Loucy (cell line): ENCODE measurements at regions not wholly inside any gene's neighbourhood (a gene's known extent, or its start where the extent isn't known, plus 50 kb on each side); places are given as distances from the start of the nearest gene placed in this dataset.

Experiments used
- H2AFZ ChIP-seq: fragments of 200-600 bp; sonication (generic); 2 replicates; pipeline ENCODE4 v1.6.0; 2016; ENCODE audit warnings: antibody characterized with exemption, mild to moderate bottlenecking, low read length, moderate library complexity
- H3F3A ChIP-seq: fragments of 200-600 bp; 2 replicates; pipeline ENCODE4 v1.6.0; 2016; ENCODE audit warnings: antibody characterized with exemption, low read depth, mild to moderate bottlenecking
- H3K27me3 ChIP-seq: fragments of 200-600 bp; sonication (generic); 2 replicates; pipeline ENCODE4 v1.6.1; 2014; ENCODE audit warnings: low read length, mild to moderate bottlenecking; ENCODE audit not compliant: insufficient read depth, poor library complexity, severe bottlenecking
- H3K36me3 ChIP-seq: fragments of 200-600 bp; sonication (generic); 2 replicates; pipeline ENCODE4 v1.6.1; 2016; ENCODE audit warnings: low read length; ENCODE audit not compliant: insufficient read depth
- H3K4me1 ChIP-seq: fragments of 200-600 bp; sonication (generic); 2 replicates; pipeline ENCODE4 v1.5.1; 2014; ENCODE audit warnings: low read length, mild to moderate bottlenecking; ENCODE audit not compliant: insufficient read depth, poor library complexity, severe bottlenecking
- H3K4me2 ChIP-seq: fragments of 200-600 bp; sonication (generic); 2 replicates; pipeline ENCODE4 v1.6.0; 2014; ENCODE audit warnings: antibody characterized with exemption, low read length, low read depth, mild to moderate bottlenecking; ENCODE audit not compliant: poor library complexity, severe bottlenecking
- H3K4me3 ChIP-seq: fragments of 200-600 bp; sonication (generic); 2 replicates; pipeline ENCODE4 v1.5.1; 2014; ENCODE audit warnings: low read length, mild to moderate bottlenecking, mixed read lengths; ENCODE audit not compliant: poor library complexity, severe bottlenecking
- H3K79me2 ChIP-seq: fragments of 200-600 bp; sonication (generic); 2 replicates; pipeline ENCODE4 v1.6.1; 2014; ENCODE audit warnings: low read length; ENCODE audit not compliant: insufficient read depth
- H3K9ac ChIP-seq: fragments of 200-600 bp; sonication (generic); 2 replicates; pipeline ENCODE4 v1.6.0; 2014; ENCODE audit warnings: mild to moderate bottlenecking, low read depth, low read length, moderate library complexity; ENCODE audit not compliant: poor library complexity, severe bottlenecking
- H3K9me2 ChIP-seq: fragments of 200-600 bp; sonication (generic); replicated peaks from 2 replicates; pipeline ENCODE4 v1.6.1; 2016; ENCODE audit warnings: low read depth, low read length, mixed read lengths
- H3K9me3 ChIP-seq: fragments of 200-600 bp; sonication (generic); 2 replicates; pipeline ENCODE4 v1.6.1; 2014; ENCODE audit warnings: mild to moderate bottlenecking, antibody characterized with exemption, low read length, low read depth; ENCODE audit not compliant: insufficient read depth
- H4K20me1 ChIP-seq: fragments of 200-600 bp; sonication (generic); 2 replicates; pipeline ENCODE4 v1.6.0; 2014; ENCODE audit warnings: antibody characterized with exemption, low read length, mild to moderate bottlenecking; ENCODE audit not compliant: insufficient read depth, poor library complexity, severe bottlenecking
- CTCF ChIP-seq: fragments of 200-600 bp; sonication (generic); conservative IDR thresholded peaks from 2 replicates; pipeline ENCODE4 v1.5.1; 2014; ENCODE audit warnings: mild to moderate bottlenecking, antibody characterized with exemption, low read length
- EZH2phosphoT487 ChIP-seq: fragments of 200-600 bp; IDR thresholded peaks from 2 replicates; pipeline ENCODE4 v1.6.1; 2018; ENCODE audit warnings: antibody characterized with exemption, mild to moderate bottlenecking, moderate library complexity, borderline replicate concordance

GRCh38 chr4:110962616-110963015 lies 339.7 kb upstream of the PITX2 start:
- H3K27me3 ChIP-seq = no peaks in the 10 kb centered on the region
- TF ChIP-seq EZH2phosphoT487 = no peak
- TF ChIP-seq CTCF = no peak
- H2AFZ ChIP-seq = no peak overlapping the region

GRCh38 chr4:110963662-110964280 lies 340.9 kb upstream of the PITX2 start:
- Histone ChIP-seq H3K27me3 (no peaks in the 10 kb centered on the region), H3K9me2 (no peaks in the 10 kb centered on the region), H3F3A (no peaks in the 10 kb centered on the region), H4K20me1 (no peaks in the 10 kb centered on the region), H3K4me3 (no peak overlapping the region), H3K4me2 (no peak overlapping the region), H3K9me3 (no peaks in the 10 kb centered on the region), H3K9ac (no peak overlapping the region), H2AFZ (no peak overlapping the region), H3K36me3 (no peaks in the 10 kb centered on the region), H3K4me1 (no peaks in the 10 kb centered on the region), H3K79me2 (no peaks in the 10 kb centered on the region)
- TF ChIP-seq EZH2phosphoT487 (no peak), CTCF (no peak)

More at GRCh38 chr4:110962616-110963015, 339.7 kb upstream of the PITX2 start:
- no peak overlapping the region for H3K4me3 ChIP-seq
- no peak overlapping the region for H3K9ac ChIP-seq
- H3F3A ChIP-seq = no peaks in the 10 kb centered on the region
- no peaks in the 10 kb centered on the region for H3K79me2 ChIP-seq
- no peaks in the 10 kb centered on the region for H3K36me3 ChIP-seq
- no peaks in the 10 kb centered on the region for H4K20me1 ChIP-seq
- no peaks in the 10 kb centered on the region for H3K9me3 ChIP-seq
- no peaks in the 10 kb centered on the region for H3K9me2 ChIP-seq
- H3K4me2 ChIP-seq = no peak overlapping the region
- H3K4me1 ChIP-seq = no peaks in the 10 kb centered on the region

- Histone ChIP-seq H3K9me3 (no peaks in the 10 kb centered on the region), H3K9me2 (no peaks in the 10 kb centered on the region), H4K20me1 (no peaks in the 10 kb centered on the region), H3K79me2 (no peaks in the 10 kb centered on the region), H3K4me1 (no peaks in the 10 kb centered on the region), H3K4me3 (no peak overlapping the region), H2AFZ (no peak overlapping the region), H3K36me3 (no peaks in the 10 kb centered on the region), H3K9ac (no peak overlapping the region), H3K4me2 (no peak overlapping the region), H3K27me3 (no peaks in the 10 kb centered on the region), H3F3A (no peaks in the 10 kb centered on the region)
- TF ChIP-seq CTCF (no peak), EZH2phosphoT487 (no peak)
Observed at GRCh38 chr4:110967936-110968335, 345.1 kb upstream of the PITX2 start.
